ENCODE measurements at regions not wholly inside any gene's neighbourhood (a gene's known extent, or its start where the extent isn't known, plus 50 kb on each side); places are given as distances from the start of the nearest gene placed in this dataset.

- Histone ChIP-seq H3K9me3 (ENCODE audit: control insufficient read depth, insufficient read depth, low read depth, low read length) (no peaks in the 10 kb centered on the region), H4K20me1 (ENCODE audit: control insufficient read depth, extremely low read depth, insufficient read depth, low read length) (no peaks in the 10 kb centered on the region), H3K4me1 (ENCODE audit: control insufficient read depth, extremely low read depth, insufficient read depth, low read length) (no peaks in the 10 kb centered on the region), H3K9ac (ENCODE audit: insufficient read depth, low read length) (no peak overlapping the region), H3K4me3 (replicated peaks in 1 of 4; ENCODE audit: control extremely low read depth in 1 of 4, insufficient read depth in 1 of 4, low read depth in 3 of 4, low read length in 4 of 4) (no peak overlapping the region), H3K27ac (ENCODE audit: insufficient read depth, low read length) (no peak overlapping the region), H2AFZ (ENCODE audit: low read length) (no peak overlapping the region), H3K36me3 (ENCODE audit: control insufficient read depth, insufficient read depth, low read length) (no peaks in the 10 kb centered on the region), H3K79me2 (ENCODE audit: control insufficient read depth, insufficient read depth, low read length) (no peaks in the 10 kb centered on the region), H3K27me3 (ENCODE audit: control insufficient read depth, insufficient read depth, low read length) (no peaks in the 10 kb centered on the region), H3K4me2 (ENCODE audit: extremely low read depth, insufficient read depth, low read length) (no peak overlapping the region)
- no peak for TF ChIP-seq CTCF (conservative IDR thresholded peaks at IDR 0.05 in 1 of 2, IDR thresholded peaks at IDR 0.05 in 1 of 2; ENCODE audit: low read depth in 1 of 2, low read length in 2 of 2)
- TF ChIP-seq EZH2 (IDR thresholded peaks at IDR 0.05; ENCODE audit: low read length, missing control alignments), result no peak
- DNase-seq (ENCODE audit: low read depth in 2 of 2), result no peak
These were observed 344.0 kb downstream of the CHRM3 start for GRCh38 chr1:239730378-239730777.

DNA sequence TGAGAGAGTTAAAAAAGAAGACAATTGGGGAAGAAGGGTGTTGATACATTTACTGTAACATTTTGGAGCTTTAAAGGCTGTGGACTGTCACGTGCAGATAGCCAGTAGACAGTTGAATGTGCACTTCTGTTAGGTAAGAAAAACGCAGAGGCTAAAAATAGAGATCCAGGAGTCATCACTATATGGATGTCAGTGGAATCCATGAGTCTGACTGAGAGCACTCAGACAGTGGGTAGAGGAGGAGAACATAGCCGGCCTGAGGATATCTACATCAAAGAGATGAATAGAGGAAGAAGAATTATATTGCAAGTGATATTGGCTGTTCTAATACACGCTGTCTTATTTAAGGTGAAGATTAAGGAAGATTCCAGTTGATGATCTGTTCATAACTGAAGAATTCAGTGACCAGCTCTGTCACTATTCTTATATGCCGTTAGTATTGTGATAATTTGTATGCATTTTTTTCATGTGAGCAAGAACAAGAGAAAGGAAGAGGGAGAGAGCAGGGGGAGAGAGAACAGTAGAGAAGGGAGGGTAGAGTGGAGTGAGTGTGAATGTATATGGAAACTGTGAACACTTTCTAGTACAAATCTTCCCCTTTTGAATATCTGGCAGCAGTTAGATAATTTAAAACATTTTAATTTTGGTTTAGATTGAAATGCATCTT lies 344.8 kb downstream of the CHRM3 start:
- TF ChIP-seq CTCF (conservative IDR thresholded peaks at IDR 0.05 in 1 of 2, IDR thresholded peaks at IDR 0.05 in 1 of 2; ENCODE audit: low read depth in 1 of 2, low read length in 2 of 2), result no peak
- no peak for TF ChIP-seq EZH2 (IDR thresholded peaks at IDR 0.05; ENCODE audit: low read length, missing control alignments)
- H4K20me1 ChIP-seq (ENCODE audit: control insufficient read depth, extremely low read depth, insufficient read depth, low read length), result no peaks in the 10 kb centered on the region
- H3K9ac ChIP-seq (ENCODE audit: insufficient read depth, low read length), result no peak overlapping the region
- H3K9me3 ChIP-seq (ENCODE audit: control insufficient read depth, insufficient read depth, low read depth, low read length), result no peaks in the 10 kb centered on the region
- H3K4me3 ChIP-seq (replicated peaks in 1 of 4; ENCODE audit: control extremely low read depth in 1 of 4, insufficient read depth in 1 of 4, low read depth in 3 of 4, low read length in 4 of 4), result no peak overlapping the region
- H2AFZ ChIP-seq (ENCODE audit: low read length), result no peak overlapping the region
- no peaks in the 10 kb centered on the region for H3K79me2 ChIP-seq (ENCODE audit: control insufficient read depth, insufficient read depth, low read length)
- H3K27me3 ChIP-seq (ENCODE audit: control insufficient read depth, insufficient read depth, low read length), result no peaks in the 10 kb centered on the region
- peak in 1 of 2 donors; percentile 3 for DNase-seq (ENCODE audit: low read depth in 2 of 2)
- no peaks in the 10 kb centered on the region for H3K4me1 ChIP-seq (ENCODE audit: control insufficient read depth, extremely low read depth, insufficient read depth, low read length)
- no peak overlapping the region for H3K4me2 ChIP-seq (ENCODE audit: extremely low read depth, insufficient read depth, low read length)
- H3K27ac ChIP-seq (ENCODE audit: insufficient read depth, low read length), result no peak overlapping the region
- no peaks in the 10 kb centered on the region for H3K36me3 ChIP-seq (ENCODE audit: control insufficient read depth, insufficient read depth, low read length)

GRCh38 chr1:239732770-239733169 lies 346.4 kb downstream of the CHRM3 start:
- H3K4me3 ChIP-seq (replicated peaks in 1 of 4; ENCODE audit: control extremely low read depth in 1 of 4, insufficient read depth in 1 of 4, low read depth in 3 of 4, low read length in 4 of 4), result no peak overlapping the region
- H2AFZ ChIP-seq (ENCODE audit: low read length), result no peak overlapping the region
- H3K9me3 ChIP-seq (ENCODE audit: control insufficient read depth, insufficient read depth, low read depth, low read length), result no peaks in the 10 kb centered on the region
- TF ChIP-seq EZH2 (IDR thresholded peaks at IDR 0.05; ENCODE audit: low read length, missing control alignments) (no peak), CTCF (conservative IDR thresholded peaks at IDR 0.05 in 1 of 2, IDR thresholded peaks at IDR 0.05 in 1 of 2; ENCODE audit: low read depth in 1 of 2, low read length in 2 of 2) (no peak)
- H3K36me3 ChIP-seq (ENCODE audit: control insufficient read depth, insufficient read depth, low read length), result no peaks in the 10 kb centered on the region
- H3K4me1 ChIP-seq (ENCODE audit: control insufficient read depth, extremely low read depth, insufficient read depth, low read length), result no peaks in the 10 kb centered on the region
- no peak overlapping the region for H3K9ac ChIP-seq (ENCODE audit: insufficient read depth, low read length)
- no peak overlapping the region for H3K4me2 ChIP-seq (ENCODE audit: extremely low read depth, insufficient read depth, low read length)
- H3K79me2 ChIP-seq (ENCODE audit: control insufficient read depth, insufficient read depth, low read length), result no peaks in the 10 kb centered on the region
- H3K27me3 ChIP-seq (ENCODE audit: control insufficient read depth, insufficient read depth, low read length), result no peaks in the 10 kb centered on the region
- no peak for DNase-seq (ENCODE audit: low read depth in 2 of 2)
- H3K27ac ChIP-seq (ENCODE audit: insufficient read depth, low read length), result no peak overlapping the region
- no peaks in the 10 kb centered on the region for H4K20me1 ChIP-seq (ENCODE audit: control insufficient read depth, extremely low read depth, insufficient read depth, low read length)
